ENCODE measurements at regions not wholly inside any gene's neighbourhood (a gene's known extent, or its start where the extent isn't known, plus 50 kb on each side); places are given as distances from the start of the nearest gene placed in this dataset.

DNA sequence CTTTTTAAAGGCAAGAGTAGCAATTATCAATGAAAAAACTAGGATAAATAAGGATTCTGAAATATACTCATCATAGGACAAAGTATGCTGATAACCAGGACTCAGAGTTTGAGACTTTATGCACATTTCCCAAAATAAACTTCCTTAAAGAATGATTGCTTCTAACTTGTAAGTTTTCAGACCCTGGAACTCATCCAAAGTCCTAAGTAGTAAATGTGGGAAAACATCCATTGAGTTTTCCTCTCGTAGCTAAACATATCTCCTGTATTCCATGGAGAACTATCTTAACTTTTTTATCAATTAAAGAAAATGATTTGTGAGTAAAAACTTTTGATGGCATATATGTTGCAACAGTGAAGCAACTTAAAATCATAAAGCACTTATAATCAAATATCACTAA, 285.2 kb upstream of the KLF6 start:
- TF ChIP-seq RAD21 (IDR thresholded peaks at IDR 0.05; ENCODE audit: low read depth) (no peak), ZBTB7A (IDR thresholded peaks at IDR 0.05; ENCODE audit: low read depth) (no peak), NFIC (IDR thresholded peaks at IDR 0.05) (no peak)

DNA sequence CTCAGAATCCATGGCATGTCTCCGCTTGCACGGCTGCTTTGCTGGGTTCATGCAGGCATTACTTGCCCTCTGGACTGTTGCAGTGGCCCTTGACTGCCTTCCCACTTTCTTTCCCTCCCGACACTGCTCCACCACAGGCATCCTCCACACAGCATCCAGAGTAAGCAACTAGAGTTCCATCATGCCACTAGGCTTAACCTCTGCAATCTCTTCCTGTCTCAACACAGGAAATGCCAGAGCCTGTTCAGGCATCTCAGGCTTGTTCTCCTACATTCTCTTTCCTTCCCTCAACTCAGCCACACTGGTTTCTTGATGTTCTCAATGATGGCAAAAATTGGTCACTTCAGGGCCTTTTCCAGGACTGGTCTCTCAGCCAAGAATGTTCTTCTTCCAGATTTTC, 284.5 kb upstream of the KLF6 start:
- TF ChIP-seq CEBPB (IDR thresholded peaks at IDR 0.05) (no peak), RAD21 (IDR thresholded peaks at IDR 0.05; ENCODE audit: low read depth) (no peak), YY1 (IDR thresholded peaks at IDR 0.05; ENCODE audit: low read depth) (no peak), FOXM1 (IDR thresholded peaks at IDR 0.05; ENCODE audit: borderline replicate concordance, low read depth) (no peak), EP300 (IDR thresholded peaks at IDR 0.05; ENCODE audit: borderline replicate concordance) (no peak), ZBTB7A (IDR thresholded peaks at IDR 0.05; ENCODE audit: low read depth) (no peak), TEAD4 (IDR thresholded peaks at IDR 0.05) (no peak), NFIC (IDR thresholded peaks at IDR 0.05) (no peak), TAF1 (IDR thresholded peaks at IDR 0.05; ENCODE audit: low read depth) (no peak), TCF12 (IDR thresholded peaks at IDR 0.05; ENCODE audit: low read depth) (no peak), CREB1 (IDR thresholded peaks at IDR 0.05; ENCODE audit: low read depth) (no peak), EGR1 (IDR thresholded peaks at IDR 0.05) (no peak)
- TF ChIP-seq, protein P1, sequence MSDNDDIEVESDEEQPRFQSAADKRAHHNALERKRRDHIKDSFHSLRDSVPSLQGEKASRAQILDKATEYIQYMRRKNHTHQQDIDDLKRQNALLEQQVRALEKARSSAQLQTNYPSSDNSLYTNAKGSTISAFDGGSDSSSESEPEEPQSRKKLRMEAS (IDR thresholded peaks at IDR 0.05), result no peak
- TF ChIP-seq, protein P2, sequence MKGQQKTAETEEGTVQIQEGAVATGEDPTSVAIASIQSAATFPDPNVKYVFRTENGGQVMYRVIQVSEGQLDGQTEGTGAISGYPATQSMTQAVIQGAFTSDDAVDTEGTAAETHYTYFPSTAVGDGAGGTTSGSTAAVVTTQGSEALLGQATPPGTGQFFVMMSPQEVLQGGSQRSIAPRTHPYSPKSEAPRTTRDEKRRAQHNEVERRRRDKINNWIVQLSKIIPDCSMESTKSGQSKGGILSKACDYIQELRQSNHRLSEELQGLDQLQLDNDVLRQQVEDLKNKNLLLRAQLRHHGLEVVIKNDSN (IDR thresholded peaks at IDR 0.05), result no peak
- TF ChIP-seq, protein P3, sequence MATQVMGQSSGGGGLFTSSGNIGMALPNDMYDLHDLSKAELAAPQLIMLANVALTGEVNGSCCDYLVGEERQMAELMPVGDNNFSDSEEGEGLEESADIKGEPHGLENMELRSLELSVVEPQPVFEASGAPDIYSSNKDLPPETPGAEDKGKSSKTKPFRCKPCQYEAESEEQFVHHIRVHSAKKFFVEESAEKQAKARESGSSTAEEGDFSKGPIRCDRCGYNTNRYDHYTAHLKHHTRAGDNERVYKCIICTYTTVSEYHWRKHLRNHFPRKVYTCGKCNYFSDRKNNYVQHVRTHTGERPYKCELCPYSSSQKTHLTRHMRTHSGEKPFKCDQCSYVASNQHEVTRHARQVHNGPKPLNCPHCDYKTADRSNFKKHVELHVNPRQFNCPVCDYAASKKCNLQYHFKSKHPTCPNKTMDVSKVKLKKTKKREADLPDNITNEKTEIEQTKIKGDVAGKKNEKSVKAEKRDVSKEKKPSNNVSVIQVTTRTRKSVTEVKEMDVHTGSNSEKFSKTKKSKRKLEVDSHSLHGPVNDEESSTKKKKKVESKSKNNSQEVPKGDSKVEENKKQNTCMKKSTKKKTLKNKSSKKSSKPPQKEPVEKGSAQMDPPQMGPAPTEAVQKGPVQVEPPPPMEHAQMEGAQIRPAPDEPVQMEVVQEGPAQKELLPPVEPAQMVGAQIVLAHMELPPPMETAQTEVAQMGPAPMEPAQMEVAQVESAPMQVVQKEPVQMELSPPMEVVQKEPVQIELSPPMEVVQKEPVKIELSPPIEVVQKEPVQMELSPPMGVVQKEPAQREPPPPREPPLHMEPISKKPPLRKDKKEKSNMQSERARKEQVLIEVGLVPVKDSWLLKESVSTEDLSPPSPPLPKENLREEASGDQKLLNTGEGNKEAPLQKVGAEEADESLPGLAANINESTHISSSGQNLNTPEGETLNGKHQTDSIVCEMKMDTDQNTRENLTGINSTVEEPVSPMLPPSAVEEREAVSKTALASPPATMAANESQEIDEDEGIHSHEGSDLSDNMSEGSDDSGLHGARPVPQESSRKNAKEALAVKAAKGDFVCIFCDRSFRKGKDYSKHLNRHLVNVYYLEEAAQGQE (IDR thresholded peaks at IDR 0.05; ENCODE audit: low read depth), result no peak

DNA sequence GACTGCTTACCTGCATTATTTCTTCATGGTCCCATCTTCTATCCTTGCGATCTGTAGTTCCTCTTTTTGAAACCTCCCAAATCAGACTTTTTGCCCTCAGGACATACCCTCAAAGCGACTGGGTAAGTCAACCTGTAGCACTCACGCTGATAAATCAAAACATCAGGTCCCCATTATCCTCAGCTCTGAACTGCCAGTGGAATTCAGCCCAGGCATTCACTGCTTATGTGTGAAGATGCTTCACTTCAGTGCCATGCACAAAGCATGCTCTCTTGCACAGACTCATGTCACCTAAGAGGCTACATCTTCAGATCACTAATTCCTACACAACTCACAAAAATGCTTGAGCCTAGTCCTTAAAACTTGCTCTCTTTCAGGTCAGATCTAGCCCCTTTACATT, 283.6 kb upstream of the KLF6 start:
- TF ChIP-seq, protein P1 (IDR thresholded peaks at IDR 0.05), result no peak
- TF ChIP-seq TCF12 (IDR thresholded peaks at IDR 0.05; ENCODE audit: low read depth), result no peak
- TF ChIP-seq FOXM1 (IDR thresholded peaks at IDR 0.05; ENCODE audit: borderline replicate concordance, low read depth), result no peak
- TF ChIP-seq EP300 (IDR thresholded peaks at IDR 0.05; ENCODE audit: borderline replicate concordance), result no peak
- no peak for TF ChIP-seq NFIC (IDR thresholded peaks at IDR 0.05)
- TF ChIP-seq ZBTB7A (IDR thresholded peaks at IDR 0.05; ENCODE audit: low read depth), result no peak
- TF ChIP-seq, protein P3 (IDR thresholded peaks at IDR 0.05; ENCODE audit: low read depth), result no peak
- TF ChIP-seq RAD21 (IDR thresholded peaks at IDR 0.05; ENCODE audit: low read depth), result no peak
- TF ChIP-seq TEAD4 (IDR thresholded peaks at IDR 0.05), result no peak
- TF ChIP-seq YY1 (IDR thresholded peaks at IDR 0.05; ENCODE audit: low read depth), result no peak
- TF ChIP-seq, protein P2 (IDR thresholded peaks at IDR 0.05), result no peak
- TF ChIP-seq EGR1 (IDR thresholded peaks at IDR 0.05), result no peak
- TF ChIP-seq TAF1 (IDR thresholded peaks at IDR 0.05; ENCODE audit: low read depth), result no peak
- TF ChIP-seq CEBPB (IDR thresholded peaks at IDR 0.05), result no peak

DNA sequence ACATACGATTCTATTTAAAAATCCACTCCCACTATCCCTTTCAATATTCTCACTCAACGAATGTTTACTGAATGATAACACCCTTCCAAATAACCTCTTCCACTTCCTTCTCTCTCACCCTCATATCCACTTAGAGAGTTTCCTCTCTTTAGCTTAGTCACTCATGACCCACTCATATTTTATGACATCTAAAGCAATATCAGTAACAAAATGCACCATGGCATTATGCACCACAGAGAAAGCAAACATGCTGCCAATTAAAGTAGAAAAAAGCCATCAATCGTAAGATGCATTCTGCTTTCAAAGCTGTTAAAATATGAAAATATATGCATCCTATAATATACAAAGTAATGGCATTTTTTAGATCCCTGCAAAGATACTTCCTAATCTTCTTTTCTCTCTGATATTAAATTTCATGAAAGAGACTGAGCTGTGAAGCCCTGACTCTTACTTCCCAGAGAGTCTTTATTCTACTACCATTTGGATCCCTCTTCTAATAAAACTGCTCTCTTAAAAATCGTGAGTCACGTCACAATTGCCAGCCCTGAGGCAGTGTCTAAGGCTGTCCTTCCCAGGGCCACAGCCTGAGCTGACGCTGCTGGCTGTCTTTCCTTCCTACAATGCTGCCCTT, 283.0 kb upstream of the KLF6 start:
- TF ChIP-seq FOXM1 (IDR thresholded peaks at IDR 0.05; ENCODE audit: borderline replicate concordance, low read depth), result no peak
- TF ChIP-seq CREB1 (IDR thresholded peaks at IDR 0.05; ENCODE audit: low read depth), result no peak
- TF ChIP-seq, protein P1 (IDR thresholded peaks at IDR 0.05), result no peak
- no peak for TF ChIP-seq TEAD4 (IDR thresholded peaks at IDR 0.05)
- TF ChIP-seq EP300 (IDR thresholded peaks at IDR 0.05; ENCODE audit: borderline replicate concordance), result no peak
- TF ChIP-seq NFIC (IDR thresholded peaks at IDR 0.05), result no peak
- TF ChIP-seq CEBPB (IDR thresholded peaks at IDR 0.05), result no peak
- no peak for TF ChIP-seq TCF12 (IDR thresholded peaks at IDR 0.05; ENCODE audit: low read depth)
- no peak for TF ChIP-seq TAF1 (IDR thresholded peaks at IDR 0.05; ENCODE audit: low read depth)
- no peak for TF ChIP-seq YY1 (IDR thresholded peaks at IDR 0.05; ENCODE audit: low read depth)
- TF ChIP-seq, protein P2 (IDR thresholded peaks at IDR 0.05), result no peak
- no peak for TF ChIP-seq EGR1 (IDR thresholded peaks at IDR 0.05)
- TF ChIP-seq ZBTB7A (IDR thresholded peaks at IDR 0.05; ENCODE audit: low read depth), result no peak
- TF ChIP-seq, protein P3 (IDR thresholded peaks at IDR 0.05; ENCODE audit: low read depth), result no peak
- TF ChIP-seq RAD21 (IDR thresholded peaks at IDR 0.05; ENCODE audit: low read depth), result no peak

All from Ishikawa (cell line).